GM18867 (cell line): ENCODE measurements at regions not wholly inside any gene's neighbourhood (a gene's known extent, or its start where the extent isn't known, plus 50 kb on each side); places are given as distances from the start of the nearest gene placed in this dataset.

Experiments used
- ATAC-seq: cut with Tn5 transposase; IDR thresholded peaks from one replicate; pipeline ENCODE4 v1.9.1; 2021; ENCODE audit warnings: mild to moderate bottlenecking, moderate library complexity; ENCODE audit not compliant: unreplicated experiment

GRCh38 chr18:39994498-39994897, 1960.5 kb upstream of the PIK3C3 start:
- ATAC-seq, result no peak

DNA sequence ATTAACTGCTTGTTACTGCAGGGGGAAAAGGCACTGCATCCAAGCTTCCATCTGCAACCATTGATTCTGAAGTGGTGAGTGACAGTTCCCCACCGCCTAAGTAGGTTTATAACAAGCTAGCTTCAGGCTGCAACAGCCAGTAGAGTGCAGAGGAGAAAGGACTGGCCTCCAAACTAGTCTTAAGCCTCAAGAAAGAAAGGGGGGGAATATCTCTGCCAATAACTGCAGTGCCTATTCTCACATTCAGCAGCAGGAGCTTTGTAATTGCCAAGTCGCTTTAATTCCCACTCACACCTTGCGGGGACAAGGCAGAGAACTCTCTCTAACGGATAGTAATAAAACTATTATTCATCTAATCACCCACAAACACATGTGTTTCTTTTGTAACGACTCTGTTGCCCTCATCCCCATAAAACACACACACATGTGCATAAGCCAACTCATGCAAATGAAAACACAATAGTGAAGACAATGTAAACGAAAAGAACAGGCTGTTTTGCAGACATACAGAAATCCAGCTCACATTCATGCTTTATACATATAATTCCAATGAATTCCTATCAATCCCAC, 1963.3 kb upstream of the PIK3C3 start:
- no peak for ATAC-seq

GRCh38 chr18:39990540-39990939, 1964.5 kb upstream of the PIK3C3 start:
- ATAC-seq, result no peak

DNA sequence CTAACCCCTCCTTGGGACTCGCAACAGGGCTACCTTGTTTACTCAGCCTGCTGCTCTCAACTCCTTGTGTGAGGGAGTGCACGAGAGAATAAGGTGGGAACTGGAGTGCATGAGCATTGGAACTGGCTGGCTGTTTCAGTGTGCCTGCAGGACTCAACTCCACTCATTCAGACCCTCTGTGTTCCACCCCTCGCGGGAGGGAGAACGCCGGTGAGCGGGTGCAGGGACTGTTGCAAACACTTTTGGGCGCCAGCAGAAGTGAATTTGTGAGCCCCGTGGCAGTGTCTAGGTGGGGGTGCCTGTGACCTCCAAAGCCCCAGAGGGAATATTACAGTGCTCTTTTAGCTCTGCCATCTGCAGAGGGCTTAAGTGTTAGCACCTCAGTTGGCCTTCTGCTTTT, 1978.3 kb upstream of the PIK3C3 start:
- no peak for ATAC-seq

DNA sequence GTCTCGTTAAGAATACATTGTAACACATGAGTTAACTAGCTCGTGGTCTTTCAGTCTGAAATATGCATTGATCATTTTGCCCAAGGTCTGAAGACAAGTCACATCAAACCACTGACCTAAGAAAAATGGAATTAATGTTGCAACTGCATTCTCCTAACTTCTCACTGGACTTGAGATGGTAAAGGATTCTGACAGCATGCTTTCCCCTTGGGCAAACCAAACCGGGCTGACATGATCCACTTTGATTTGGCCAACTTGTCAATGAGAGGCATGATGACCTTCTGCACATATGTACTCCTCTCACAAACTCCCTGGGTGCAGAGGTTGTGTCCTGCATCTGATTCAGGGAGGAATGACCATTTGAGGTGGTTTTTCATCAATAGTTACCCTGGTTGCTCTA, 1982.5 kb upstream of the PIK3C3 start:
- no peak for ATAC-seq

- ATAC-seq, result no peak
Observed at GRCh38 chr18:39969803-39970494, 1985.1 kb upstream of the PIK3C3 start.

DNA sequence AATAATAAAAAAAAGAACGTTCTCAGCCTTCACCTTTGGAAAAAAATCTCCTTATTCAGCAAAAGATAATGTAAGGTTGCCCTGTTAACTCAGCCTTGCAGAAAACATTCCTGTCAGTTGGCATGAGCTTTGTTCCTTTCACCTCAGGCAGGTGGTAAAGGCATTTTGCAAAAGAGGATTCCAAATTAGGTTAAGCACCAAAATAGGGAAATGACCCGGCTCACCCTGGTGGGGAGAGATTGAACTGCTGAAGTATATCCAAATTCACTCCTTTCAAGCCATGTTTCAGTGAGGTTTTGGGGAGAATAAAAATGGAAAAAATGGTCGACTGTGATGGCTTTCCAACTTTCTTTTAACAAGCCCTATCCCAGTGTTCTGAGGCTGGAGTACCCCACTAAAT, 1988.8 kb upstream of the PIK3C3 start:
- ATAC-seq, result no peak

DNA sequence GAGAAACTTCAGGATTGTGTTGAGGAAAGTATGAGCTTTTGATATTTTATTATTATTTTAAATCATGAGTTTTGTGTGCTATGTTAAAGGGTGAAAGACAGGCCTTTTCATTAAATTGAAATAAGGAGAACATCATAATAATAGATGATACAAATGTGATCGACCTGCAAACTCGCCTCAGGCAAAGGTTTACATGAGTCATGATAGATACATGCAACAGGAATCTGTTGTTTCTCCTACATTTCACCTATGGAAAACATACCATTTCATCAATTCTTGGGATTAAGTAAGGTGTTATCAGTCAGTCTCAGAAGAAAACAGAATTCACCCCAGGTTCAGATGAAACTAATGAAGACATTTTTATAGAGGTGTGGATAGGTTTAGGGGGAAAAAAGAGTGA, 1992.5 kb upstream of the PIK3C3 start:
- ATAC-seq, result no peak

DNA sequence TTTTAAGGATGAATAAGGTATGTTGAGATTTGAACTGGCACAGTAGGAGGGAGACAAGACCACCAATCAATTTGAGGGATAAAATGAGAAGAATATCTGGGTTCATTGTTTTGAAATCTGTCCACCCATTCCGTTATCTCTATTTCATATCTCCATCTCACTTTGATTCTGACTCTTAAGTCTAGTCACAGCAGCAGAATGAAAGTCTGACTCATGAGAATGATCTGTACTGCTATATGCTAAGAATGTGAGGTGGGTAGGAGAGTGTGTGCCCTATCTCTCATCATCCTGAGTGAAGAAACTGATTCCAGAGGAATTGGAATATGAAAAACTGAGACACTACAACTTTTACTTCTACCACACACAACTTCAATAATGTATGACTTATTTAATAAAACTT, 1994.5 kb upstream of the PIK3C3 start:
- no peak for ATAC-seq

DNA sequence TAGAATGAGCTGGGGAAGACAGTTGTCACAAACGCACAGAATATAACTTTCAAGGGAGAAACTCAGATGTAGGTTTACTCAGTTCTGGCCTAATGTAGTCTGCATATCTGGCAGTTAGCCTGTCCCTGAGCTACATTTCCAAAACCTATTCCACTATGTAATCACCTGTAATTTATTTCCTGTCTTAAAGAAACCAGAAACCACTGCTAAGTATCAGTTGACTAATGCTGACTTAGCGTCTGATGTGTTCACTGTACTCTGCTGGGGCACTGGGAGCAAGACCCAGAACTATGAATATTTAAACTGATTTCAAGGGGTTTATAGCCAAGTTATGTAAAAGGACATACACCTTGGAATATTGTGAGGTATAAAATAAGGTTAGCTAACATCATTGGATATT, 1995.2 kb upstream of the PIK3C3 start:
- no peak for ATAC-seq

- no peak for ATAC-seq
Observed at GRCh38 chr18:39958876-39959275, 1996.2 kb upstream of the PIK3C3 start.

GRCh38 chr18:39952816-39953215, 2002.2 kb upstream of the PIK3C3 start:
- no peak for ATAC-seq

GRCh38 chr18:39951142-39951720, 2003.8 kb upstream of the PIK3C3 start:
- ATAC-seq, result no peak

DNA sequence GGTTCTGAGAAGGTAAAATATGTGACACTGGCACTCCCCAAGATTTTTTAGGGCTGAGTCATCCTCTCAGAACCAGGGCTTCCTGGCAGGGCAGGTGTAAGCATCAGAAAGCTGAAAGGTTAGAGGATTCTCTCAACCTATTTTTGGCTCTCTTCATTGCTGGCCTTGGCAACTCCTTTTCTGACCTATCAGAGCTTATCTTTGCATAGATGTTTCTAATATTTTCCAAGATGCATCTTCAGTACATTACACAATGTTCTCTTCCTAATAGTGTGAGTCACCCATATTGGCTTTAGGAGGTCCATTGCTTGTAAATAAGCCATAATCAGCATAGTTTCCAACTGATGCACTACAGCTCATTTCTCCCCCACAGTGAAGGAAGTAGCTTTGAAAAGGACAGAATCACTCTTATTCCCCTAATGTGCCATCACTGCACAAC, 2008.4 kb upstream of the PIK3C3 start:
- ATAC-seq, result no peak

GRCh38 chr18:39945076-39945475, 2010.0 kb upstream of the PIK3C3 start:
- no peak for ATAC-seq

- no peak for ATAC-seq
Observed at GRCh38 chr18:39942702-39943101, 2012.3 kb upstream of the PIK3C3 start.

- ATAC-seq, result no peak
Observed at GRCh38 chr18:39938676-39939608, 2016.1 kb upstream of the PIK3C3 start.

DNA sequence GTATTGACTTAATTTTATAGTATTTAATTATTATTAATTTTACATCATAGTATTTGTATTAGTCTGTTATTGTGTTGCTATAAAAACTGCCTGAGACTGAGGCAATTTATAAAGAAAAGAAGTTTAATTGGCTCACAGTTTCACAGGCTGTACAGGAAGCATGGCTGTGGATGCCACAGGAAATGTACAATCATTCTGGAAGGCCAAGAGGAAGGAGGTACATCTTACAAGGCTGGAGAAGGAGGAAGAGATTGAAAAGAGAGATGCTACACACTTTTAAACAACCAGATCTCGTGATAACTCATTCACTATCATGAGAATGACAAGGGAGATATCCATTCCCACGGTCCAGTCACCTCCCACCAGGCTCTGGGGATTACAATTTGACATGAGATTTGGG, 2019.4 kb upstream of the PIK3C3 start:
- ATAC-seq, result no peak

- no peak for ATAC-seq
Observed at GRCh38 chr18:39918847-39919246, 2036.2 kb upstream of the PIK3C3 start.

GRCh38 chr18:39913672-39914366, 2041.2 kb upstream of the PIK3C3 start:
- no peak for ATAC-seq

- ATAC-seq, result no peak
Observed at GRCh38 chr18:39911716-39912115, 2043.3 kb upstream of the PIK3C3 start.
